ENCODE measurements at regions not wholly inside any gene's neighbourhood (a gene's known extent, or its start where the extent isn't known, plus 50 kb on each side); places are given as distances from the start of the nearest gene placed in this dataset.

- TF ChIP-seq CTCF (conservative IDR thresholded peaks at IDR 0.05; ENCODE audit: low read depth in 2 of 2) (no peak), REST (IDR thresholded peaks at IDR 0.05; ENCODE audit: unreplicated experiment) (no peak), ZNF114 (CRISPR knock-in tag; IDR thresholded peaks at IDR 0.05) (no peak), JUNB (IDR thresholded peaks at IDR 0.05; ENCODE audit: unreplicated experiment) (no peak), EZH2phosphoT487 (IDR thresholded peaks at IDR 0.05; ENCODE audit: unreplicated experiment) (no peak), EZH2 (IDR thresholded peaks at IDR 0.05; ENCODE audit: low read depth, unreplicated experiment) (no peak)
These were observed 377.4 kb downstream of the CD109 start for GRCh38 chr6:74073429-74073828.

Measured in GM23338 (cell line).